ENCODE measurements at regions not wholly inside any gene's neighbourhood (a gene's known extent, or its start where the extent isn't known, plus 50 kb on each side); places are given as distances from the start of the nearest gene placed in this dataset.

- Mint-ChIP-seq H3K4me3 (ENCODE audit: unreplicated experiment) (no peak overlapping the region), H3K4me1 (ENCODE audit: unreplicated experiment) (peaks cover 3% of the 10 kb centered on the region), H3K27me3 (ENCODE audit: unreplicated experiment) (no peaks in the 10 kb centered on the region), H3K9me3 (ENCODE audit: unreplicated experiment) (no peaks in the 10 kb centered on the region), H3K27ac (ENCODE audit: unreplicated experiment) (no peak overlapping the region), H3K36me3 (ENCODE audit: low read depth, unreplicated experiment) (no peaks in the 10 kb centered on the region)
- TF ChIP-seq CTCF (IDR thresholded peaks at IDR 0.05; ENCODE audit: unreplicated experiment), result no peak
- no peak for DNase-seq (ENCODE audit: low spot score)
Measured at GRCh38 chr1:162927421-162927820, 66.4 kb upstream of the CCDC190 start.

GRCh38 chr1:162926906-162927305, 65.9 kb upstream of the CCDC190 start:
- H3K27me3 Mint-ChIP-seq (ENCODE audit: unreplicated experiment), result no peaks in the 10 kb centered on the region
- H3K4me1 Mint-ChIP-seq (ENCODE audit: unreplicated experiment), result peaks cover 7% of the 10 kb centered on the region
- H3K36me3 Mint-ChIP-seq (ENCODE audit: low read depth, unreplicated experiment), result no peaks in the 10 kb centered on the region
- no peak overlapping the region for H3K27ac Mint-ChIP-seq (ENCODE audit: unreplicated experiment)
- no peak for DNase-seq (ENCODE audit: low spot score)
- no peak overlapping the region for H3K4me3 Mint-ChIP-seq (ENCODE audit: unreplicated experiment)
- no peaks in the 10 kb centered on the region for H3K9me3 Mint-ChIP-seq (ENCODE audit: unreplicated experiment)
- no peak for TF ChIP-seq CTCF (IDR thresholded peaks at IDR 0.05; ENCODE audit: unreplicated experiment)

- TF ChIP-seq CTCF (IDR thresholded peaks at IDR 0.05; ENCODE audit: unreplicated experiment), result no peak
- no peaks in the 10 kb centered on the region for H3K36me3 Mint-ChIP-seq (ENCODE audit: low read depth, unreplicated experiment)
- H3K9me3 Mint-ChIP-seq (ENCODE audit: unreplicated experiment), result no peaks in the 10 kb centered on the region
- no peaks in the 10 kb centered on the region for H3K27me3 Mint-ChIP-seq (ENCODE audit: unreplicated experiment)
- H3K4me3 Mint-ChIP-seq (ENCODE audit: unreplicated experiment), result no peak overlapping the region
- no peak overlapping the region for H3K27ac Mint-ChIP-seq (ENCODE audit: unreplicated experiment)
- peaks cover 16% of the 10 kb centered on the region for H3K4me1 Mint-ChIP-seq (ENCODE audit: unreplicated experiment)
- DNase-seq (ENCODE audit: low spot score), result no peak
Measured at GRCh38 chr1:162924179-162924578, 63.2 kb upstream of the CCDC190 start.

DNA sequence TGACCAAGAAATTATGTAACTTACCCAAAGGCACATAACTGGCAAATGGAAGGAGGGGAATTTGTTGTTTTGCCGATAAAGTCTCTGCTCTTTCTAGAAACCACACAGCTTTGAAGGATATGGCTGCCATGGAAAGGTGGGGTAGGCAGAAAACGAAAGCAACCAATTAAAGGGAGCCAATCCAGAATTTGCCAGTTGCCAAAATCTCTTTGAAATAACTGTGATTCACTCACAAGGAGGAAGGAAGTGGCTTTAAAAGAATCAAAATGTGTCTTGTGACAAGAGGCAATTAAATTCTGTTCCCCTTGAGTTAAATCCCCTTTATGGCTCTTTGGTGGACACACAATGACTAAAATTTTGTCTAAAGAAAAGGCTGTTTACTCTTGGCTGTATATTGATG, 61.2 kb upstream of the CCDC190 start:
- Mint-ChIP-seq H3K27me3 (ENCODE audit: unreplicated experiment) (no peaks in the 10 kb centered on the region), H3K27ac (ENCODE audit: unreplicated experiment) (no peak overlapping the region)

GRCh38 chr1:162921311-162921710, 60.3 kb upstream of the CCDC190 start:
- Mint-ChIP-seq H3K4me3 (ENCODE audit: unreplicated experiment) (no peak overlapping the region), H3K4me1 (ENCODE audit: unreplicated experiment) (peaks cover 13% of the 10 kb centered on the region), H3K36me3 (ENCODE audit: low read depth, unreplicated experiment) (no peaks in the 10 kb centered on the region), H3K9me3 (ENCODE audit: unreplicated experiment) (no peaks in the 10 kb centered on the region), H3K27me3 (ENCODE audit: unreplicated experiment) (no peaks in the 10 kb centered on the region), H3K27ac (ENCODE audit: unreplicated experiment) (no peak overlapping the region)
- no peak for DNase-seq (ENCODE audit: low spot score)
- no peak for TF ChIP-seq CTCF (IDR thresholded peaks at IDR 0.05; ENCODE audit: unreplicated experiment)

More for the DNA sequence above, 61.2 kb upstream of the CCDC190 start:
- no peak for DNase-seq (ENCODE audit: low spot score)
- no peak for TF ChIP-seq CTCF (IDR thresholded peaks at IDR 0.05; ENCODE audit: unreplicated experiment)
- no peak overlapping the region for H3K4me3 Mint-ChIP-seq (ENCODE audit: unreplicated experiment)
- H3K4me1 Mint-ChIP-seq (ENCODE audit: unreplicated experiment), result peaks cover 13% of the 10 kb centered on the region
- no peaks in the 10 kb centered on the region for H3K36me3 Mint-ChIP-seq (ENCODE audit: low read depth, unreplicated experiment)
- no peaks in the 10 kb centered on the region for H3K9me3 Mint-ChIP-seq (ENCODE audit: unreplicated experiment)
